ENCODE measurements at regions not wholly inside any gene's neighbourhood (a gene's known extent, or its start where the extent isn't known, plus 50 kb on each side); places are given as distances from the start of the nearest gene placed in this dataset.

- TF ChIP-seq POLR2A (IDR thresholded peaks at IDR 0.05) (no peak), CTCF (IDR thresholded peaks at IDR 0.05) (no peak)
These were observed 82.2 kb upstream of the SEC11C start for GRCh38 chr18:59057493-59057795.

Measured in adrenal gland (tissue), 5 donors.